Ishikawa (cell line): ENCODE measurements at regions not wholly inside any gene's neighbourhood (a gene's known extent, or its start where the extent isn't known, plus 50 kb on each side); places are given as distances from the start of the nearest gene placed in this dataset.

Source experiments
- CEBPB ChIP-seq: IDR thresholded peaks from 2 replicates; pipeline ENCODE4 v1.6.1; 2012
- CREB1 ChIP-seq: IDR thresholded peaks from 2 replicates; pipeline ENCODE4 v1.6.1; 2012; ENCODE audit warnings: low read depth
- EGR1 ChIP-seq: IDR thresholded peaks from 2 replicates; pipeline ENCODE4 v1.6.1; 2012
- EP300 ChIP-seq: IDR thresholded peaks from 2 replicates; pipeline ENCODE4 v1.6.1; 2012; ENCODE audit warnings: borderline replicate concordance
- FOXM1 ChIP-seq: IDR thresholded peaks from 2 replicates; pipeline ENCODE4 v1.6.1; 2012; ENCODE audit warnings: low read depth, borderline replicate concordance
- MAX ChIP-seq: IDR thresholded peaks from 2 replicates; pipeline ENCODE4 v1.6.1; 2012
- NFIC ChIP-seq: IDR thresholded peaks from 2 replicates; pipeline ENCODE4 v1.6.1; 2012
- RAD21 ChIP-seq: IDR thresholded peaks from 2 replicates; pipeline ENCODE4 v1.6.1; 2012; ENCODE audit warnings: low read depth
- TAF1 ChIP-seq: IDR thresholded peaks from 2 replicates; pipeline ENCODE4 v1.6.1; 2012; ENCODE audit warnings: low read depth, mild to moderate bottlenecking
- TCF12 ChIP-seq: IDR thresholded peaks from 2 replicates; pipeline ENCODE4 v1.6.1; 2012; ENCODE audit warnings: low read depth
- TEAD4 ChIP-seq: IDR thresholded peaks from 2 replicates; pipeline ENCODE4 v1.6.1; 2012
- USF1 ChIP-seq: IDR thresholded peaks from 2 replicates; pipeline ENCODE4 v1.6.1; 2012
- YY1 ChIP-seq: IDR thresholded peaks from 2 replicates; pipeline ENCODE4 v1.6.1; 2012; ENCODE audit warnings: low read depth
- ZBTB7A ChIP-seq: IDR thresholded peaks from 2 replicates; pipeline ENCODE4 v1.6.1; 2012; ENCODE audit warnings: low read depth
- TF ChIP-seq, protein P1 (sequence below): IDR thresholded peaks from 2 replicates; pipeline ENCODE4 v1.6.1; 2012; ENCODE audit warnings: low read depth, mild to moderate bottlenecking

DNA sequence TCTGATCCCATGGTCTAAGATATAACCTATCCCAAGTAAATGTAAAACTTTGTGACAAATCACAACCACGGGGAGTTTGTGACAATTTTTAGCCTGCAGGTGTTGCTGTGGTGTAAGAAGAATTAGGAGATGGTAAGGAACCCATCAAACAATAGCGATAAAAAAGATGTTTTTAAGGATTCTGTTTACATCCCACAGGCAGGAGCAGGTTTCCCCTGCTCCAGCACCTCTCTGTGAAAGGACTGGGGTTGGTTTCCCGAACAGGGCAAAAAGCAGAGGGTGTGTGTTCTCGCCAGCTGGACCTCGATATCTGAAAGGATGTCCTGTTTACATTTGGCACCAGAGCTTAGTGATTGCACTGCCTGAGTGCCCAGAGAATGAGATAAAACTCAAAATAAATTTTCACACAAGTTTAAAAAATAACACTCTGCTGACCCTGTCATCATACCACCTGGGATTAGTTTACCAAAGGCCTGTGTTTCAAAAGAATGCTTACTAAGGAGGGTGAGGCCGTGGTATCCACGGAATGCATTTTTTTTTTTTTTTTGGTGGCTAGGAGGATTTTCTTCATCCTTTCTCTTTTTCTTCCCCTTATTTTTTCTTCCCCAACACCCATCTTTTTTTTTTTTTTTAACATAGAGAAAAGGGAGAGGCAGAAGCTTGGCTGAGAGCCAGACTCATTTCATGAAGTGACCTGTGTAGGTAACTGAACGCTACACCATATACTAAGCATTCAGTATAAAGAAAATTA is 151.8 kb upstream of the DPH6 start:
- TF ChIP-seq EGR1, result no peak
- no peak for TF ChIP-seq EP300
- TF ChIP-seq TEAD4, result no peak
- TF ChIP-seq ZBTB7A, result no peak
- TF ChIP-seq NFIC, result no peak
- no peak for TF ChIP-seq YY1
- no peak for TF ChIP-seq TAF1
- TF ChIP-seq FOXM1, result no peak
- no peak for TF ChIP-seq TCF12
- TF ChIP-seq CREB1, result no peak
- no peak for TF ChIP-seq USF1
- TF ChIP-seq CEBPB, result no peak
- TF ChIP-seq MAX, result no peak
- TF ChIP-seq, protein P1, sequence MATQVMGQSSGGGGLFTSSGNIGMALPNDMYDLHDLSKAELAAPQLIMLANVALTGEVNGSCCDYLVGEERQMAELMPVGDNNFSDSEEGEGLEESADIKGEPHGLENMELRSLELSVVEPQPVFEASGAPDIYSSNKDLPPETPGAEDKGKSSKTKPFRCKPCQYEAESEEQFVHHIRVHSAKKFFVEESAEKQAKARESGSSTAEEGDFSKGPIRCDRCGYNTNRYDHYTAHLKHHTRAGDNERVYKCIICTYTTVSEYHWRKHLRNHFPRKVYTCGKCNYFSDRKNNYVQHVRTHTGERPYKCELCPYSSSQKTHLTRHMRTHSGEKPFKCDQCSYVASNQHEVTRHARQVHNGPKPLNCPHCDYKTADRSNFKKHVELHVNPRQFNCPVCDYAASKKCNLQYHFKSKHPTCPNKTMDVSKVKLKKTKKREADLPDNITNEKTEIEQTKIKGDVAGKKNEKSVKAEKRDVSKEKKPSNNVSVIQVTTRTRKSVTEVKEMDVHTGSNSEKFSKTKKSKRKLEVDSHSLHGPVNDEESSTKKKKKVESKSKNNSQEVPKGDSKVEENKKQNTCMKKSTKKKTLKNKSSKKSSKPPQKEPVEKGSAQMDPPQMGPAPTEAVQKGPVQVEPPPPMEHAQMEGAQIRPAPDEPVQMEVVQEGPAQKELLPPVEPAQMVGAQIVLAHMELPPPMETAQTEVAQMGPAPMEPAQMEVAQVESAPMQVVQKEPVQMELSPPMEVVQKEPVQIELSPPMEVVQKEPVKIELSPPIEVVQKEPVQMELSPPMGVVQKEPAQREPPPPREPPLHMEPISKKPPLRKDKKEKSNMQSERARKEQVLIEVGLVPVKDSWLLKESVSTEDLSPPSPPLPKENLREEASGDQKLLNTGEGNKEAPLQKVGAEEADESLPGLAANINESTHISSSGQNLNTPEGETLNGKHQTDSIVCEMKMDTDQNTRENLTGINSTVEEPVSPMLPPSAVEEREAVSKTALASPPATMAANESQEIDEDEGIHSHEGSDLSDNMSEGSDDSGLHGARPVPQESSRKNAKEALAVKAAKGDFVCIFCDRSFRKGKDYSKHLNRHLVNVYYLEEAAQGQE, result no peak

GRCh38 chr15:35698331-35698730 is 152.4 kb upstream of the DPH6 start:
- TF ChIP-seq CREB1 (no peak), TEAD4 (no peak), TAF1 (no peak), MAX (no peak), TCF12 (no peak), NFIC (no peak), CEBPB (no peak)
- TF ChIP-seq, protein P1, result no peak

DNA sequence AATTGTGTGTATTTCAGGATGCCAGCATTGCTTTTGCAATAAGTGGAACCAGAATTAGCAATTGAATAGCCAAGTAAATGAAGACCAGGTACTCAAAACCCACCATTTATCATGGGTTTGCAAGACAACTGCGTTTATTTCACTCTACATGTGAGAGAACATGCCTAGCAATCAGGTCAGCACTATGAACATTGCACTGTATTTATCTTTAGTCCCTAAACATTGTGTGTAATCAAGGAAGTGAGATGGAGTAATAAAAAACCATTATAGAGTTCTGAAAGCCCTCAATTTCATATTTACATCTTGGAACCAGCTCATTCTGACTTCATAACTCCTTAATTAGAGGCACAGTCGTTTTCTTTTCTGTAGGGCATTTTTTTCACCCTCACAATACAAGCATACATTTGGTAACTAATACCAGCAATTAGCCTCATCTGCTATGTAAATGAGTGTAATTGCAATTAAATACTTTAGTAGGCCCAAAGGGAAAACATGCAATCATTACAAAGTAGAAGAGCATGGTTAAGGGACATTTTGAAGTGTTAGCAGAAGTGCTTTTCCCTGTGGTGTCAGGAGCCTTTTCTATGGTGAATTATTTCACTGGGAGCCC is 153.1 kb upstream of the DPH6 start:
- TF ChIP-seq NFIC (no peak), TAF1 (no peak), RAD21 (no peak), TEAD4 (no peak), ZBTB7A (no peak), EP300 (no peak)

- TF ChIP-seq TEAD4 (no peak), EGR1 (no peak), CREB1 (no peak), EP300 (no peak), TAF1 (no peak), YY1 (no peak), USF1 (no peak), MAX (no peak), CEBPB (no peak), ZBTB7A (no peak), FOXM1 (no peak), RAD21 (no peak), NFIC (no peak), TCF12 (no peak)
- TF ChIP-seq, protein P1, result no peak
Measured at GRCh38 chr15:35701402-35702046, 155.6 kb upstream of the DPH6 start.
